ENCODE measurements at regions not wholly inside any gene's neighbourhood (a gene's known extent, or its start where the extent isn't known, plus 50 kb on each side); places are given as distances from the start of the nearest gene placed in this dataset.

DNA sequence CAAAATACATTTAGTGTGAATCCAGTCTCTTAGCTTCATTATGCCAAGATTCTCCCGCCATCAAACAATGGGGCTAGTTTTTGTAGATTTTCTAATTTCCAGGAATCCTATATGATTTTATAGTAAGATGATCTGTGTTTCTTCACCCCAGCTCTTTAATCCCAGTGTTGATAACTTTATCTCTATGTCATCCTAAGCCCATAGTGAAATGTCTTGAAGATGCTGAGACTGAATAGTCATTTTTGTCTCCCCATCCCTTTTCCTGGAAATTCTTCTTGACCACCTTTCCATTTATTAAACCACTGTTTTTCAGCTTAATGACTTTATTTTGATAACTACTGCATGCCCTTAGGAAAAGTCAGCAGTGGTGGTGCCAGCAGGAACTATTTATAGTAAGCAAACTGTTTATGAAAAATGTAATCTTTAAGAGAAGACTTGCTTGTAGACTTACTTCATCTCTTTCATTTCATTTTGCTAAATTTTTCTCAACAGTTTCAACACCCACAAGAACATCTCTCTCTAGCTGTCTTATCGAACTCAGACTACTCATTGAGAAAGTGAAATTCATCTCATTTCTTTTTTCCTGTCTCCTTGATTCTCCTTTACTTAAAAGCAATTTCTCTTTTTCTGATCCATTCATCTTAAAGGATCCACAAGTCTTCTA lies 116.6 kb downstream of the NTMT2 start:
- Histone ChIP-seq H3K4me3 (ENCODE audit: low read depth, low read length) (no peak overlapping the region), H3K27me3 (ENCODE audit: control insufficient read depth, insufficient read depth, low read length) (no peaks in the 10 kb centered on the region), H3K36me3 (ENCODE audit: control insufficient read depth, insufficient read depth, low read length) (no peaks in the 10 kb centered on the region)
- TF ChIP-seq, protein P1, sequence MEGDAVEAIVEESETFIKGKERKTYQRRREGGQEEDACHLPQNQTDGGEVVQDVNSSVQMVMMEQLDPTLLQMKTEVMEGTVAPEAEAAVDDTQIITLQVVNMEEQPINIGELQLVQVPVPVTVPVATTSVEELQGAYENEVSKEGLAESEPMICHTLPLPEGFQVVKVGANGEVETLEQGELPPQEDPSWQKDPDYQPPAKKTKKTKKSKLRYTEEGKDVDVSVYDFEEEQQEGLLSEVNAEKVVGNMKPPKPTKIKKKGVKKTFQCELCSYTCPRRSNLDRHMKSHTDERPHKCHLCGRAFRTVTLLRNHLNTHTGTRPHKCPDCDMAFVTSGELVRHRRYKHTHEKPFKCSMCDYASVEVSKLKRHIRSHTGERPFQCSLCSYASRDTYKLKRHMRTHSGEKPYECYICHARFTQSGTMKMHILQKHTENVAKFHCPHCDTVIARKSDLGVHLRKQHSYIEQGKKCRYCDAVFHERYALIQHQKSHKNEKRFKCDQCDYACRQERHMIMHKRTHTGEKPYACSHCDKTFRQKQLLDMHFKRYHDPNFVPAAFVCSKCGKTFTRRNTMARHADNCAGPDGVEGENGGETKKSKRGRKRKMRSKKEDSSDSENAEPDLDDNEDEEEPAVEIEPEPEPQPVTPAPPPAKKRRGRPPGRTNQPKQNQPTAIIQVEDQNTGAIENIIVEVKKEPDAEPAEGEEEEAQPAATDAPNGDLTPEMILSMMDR (IDR thresholded peaks at IDR 0.05; ENCODE audit: insufficient read depth, low read length, poor library complexity, severe bottlenecking): no peak
- no peak for DNase-seq (ENCODE audit: low read depth)

DNA sequence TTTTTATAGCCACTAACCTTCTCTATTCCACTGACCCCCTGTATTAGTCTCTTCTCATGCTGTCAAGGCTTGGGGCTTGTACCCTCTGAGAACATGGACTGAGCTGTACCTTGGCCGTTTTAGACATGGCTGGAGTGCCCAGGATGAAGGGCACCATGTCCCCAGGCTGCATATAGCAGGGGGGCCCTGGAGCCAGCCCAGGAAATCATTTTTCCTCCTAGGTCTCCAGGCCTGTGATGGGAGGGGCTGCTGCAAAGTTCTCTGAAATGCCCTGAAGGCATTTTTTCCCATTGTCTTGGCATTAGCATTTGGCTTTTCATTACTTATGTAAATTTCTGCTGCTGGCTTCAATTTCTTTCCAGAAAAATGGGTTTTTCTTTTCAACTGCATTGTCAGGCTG lies 119.5 kb downstream of the NTMT2 start:
- DNase-seq (ENCODE audit: low read depth): no peak
- H3K36me3 ChIP-seq (ENCODE audit: control insufficient read depth, insufficient read depth, low read length): no peaks in the 10 kb centered on the region
- no peaks in the 10 kb centered on the region for H3K27me3 ChIP-seq (ENCODE audit: control insufficient read depth, insufficient read depth, low read length)
- H3K4me3 ChIP-seq (ENCODE audit: low read depth, low read length): no peak overlapping the region
- TF ChIP-seq, protein P1 (IDR thresholded peaks at IDR 0.05; ENCODE audit: insufficient read depth, low read length, poor library complexity, severe bottlenecking): no peak

DNA sequence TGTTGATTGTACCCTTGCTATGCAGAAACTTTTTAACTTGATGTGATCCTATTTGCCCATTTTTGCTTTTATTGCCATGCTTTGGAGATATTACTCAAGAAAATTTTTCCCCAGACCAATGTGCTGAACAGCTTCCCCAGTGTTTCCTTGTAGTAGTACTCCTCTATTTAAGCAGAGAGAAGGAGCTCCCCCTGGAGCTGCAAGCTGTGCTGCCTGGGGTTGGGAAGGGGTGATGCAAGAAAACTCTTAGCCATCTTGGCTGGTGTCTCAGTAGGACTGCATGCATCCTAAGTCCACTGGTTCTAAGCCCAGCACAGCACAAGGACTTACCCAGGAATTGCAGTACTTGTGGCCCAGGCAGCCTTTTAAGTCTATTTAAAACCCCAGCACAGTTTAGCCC lies 121.6 kb downstream of the NTMT2 start:
- DNase-seq (ENCODE audit: low read depth): no peak
- H3K27me3 ChIP-seq (ENCODE audit: control insufficient read depth, insufficient read depth, low read length): no peaks in the 10 kb centered on the region

DNA sequence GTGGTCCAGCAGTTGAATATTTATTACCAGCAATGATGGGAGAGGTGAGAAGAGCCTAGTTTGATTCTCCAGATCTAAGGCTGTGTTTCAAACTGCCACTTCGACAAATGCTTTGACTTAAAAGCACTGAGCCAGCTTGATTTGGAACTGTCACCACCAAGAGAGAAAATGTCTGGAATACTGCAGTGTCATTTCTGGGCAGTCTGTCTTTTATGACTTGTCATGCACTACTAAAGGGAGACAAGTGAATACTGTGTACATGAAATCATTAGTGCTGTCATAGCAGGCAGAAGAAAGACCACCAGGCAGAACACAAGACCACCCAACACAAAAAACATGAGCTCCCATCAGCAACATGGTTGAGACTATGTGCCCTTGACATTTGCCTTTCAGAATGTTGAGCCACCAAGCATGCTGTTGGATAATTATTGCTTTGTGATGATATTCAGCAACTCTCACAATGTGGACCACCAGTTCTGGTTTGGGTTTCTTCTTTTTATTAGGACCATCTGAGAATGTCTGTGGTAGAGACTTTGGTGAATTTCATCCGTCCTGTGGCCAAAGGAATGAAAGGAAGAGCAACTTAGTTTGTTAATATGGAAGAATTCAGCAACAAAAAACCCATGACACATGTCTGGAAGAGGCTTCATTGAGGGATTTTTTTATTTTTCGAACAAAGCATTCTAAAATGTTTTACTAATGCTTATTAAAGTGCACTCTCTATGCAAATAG lies 125.8 kb downstream of the NTMT2 start:
- Histone ChIP-seq H3K36me3 (ENCODE audit: control insufficient read depth, insufficient read depth, low read length) (no peaks in the 10 kb centered on the region), H3K4me3 (ENCODE audit: low read depth, low read length) (no peak overlapping the region), H3K27me3 (ENCODE audit: control insufficient read depth, insufficient read depth, low read length) (no peaks in the 10 kb centered on the region)
- no peak for DNase-seq (ENCODE audit: low read depth)
- TF ChIP-seq, protein P1 (IDR thresholded peaks at IDR 0.05; ENCODE audit: insufficient read depth, low read length, poor library complexity, severe bottlenecking): no peak

More for the DNA sequence above, 121.6 kb downstream of the NTMT2 start:
- Histone ChIP-seq H3K36me3 (ENCODE audit: control insufficient read depth, insufficient read depth, low read length) (no peaks in the 10 kb centered on the region), H3K4me3 (ENCODE audit: low read depth, low read length) (no peak overlapping the region)
- TF ChIP-seq, protein P1 (IDR thresholded peaks at IDR 0.05; ENCODE audit: insufficient read depth, low read length, poor library complexity, severe bottlenecking): no peak

DNA sequence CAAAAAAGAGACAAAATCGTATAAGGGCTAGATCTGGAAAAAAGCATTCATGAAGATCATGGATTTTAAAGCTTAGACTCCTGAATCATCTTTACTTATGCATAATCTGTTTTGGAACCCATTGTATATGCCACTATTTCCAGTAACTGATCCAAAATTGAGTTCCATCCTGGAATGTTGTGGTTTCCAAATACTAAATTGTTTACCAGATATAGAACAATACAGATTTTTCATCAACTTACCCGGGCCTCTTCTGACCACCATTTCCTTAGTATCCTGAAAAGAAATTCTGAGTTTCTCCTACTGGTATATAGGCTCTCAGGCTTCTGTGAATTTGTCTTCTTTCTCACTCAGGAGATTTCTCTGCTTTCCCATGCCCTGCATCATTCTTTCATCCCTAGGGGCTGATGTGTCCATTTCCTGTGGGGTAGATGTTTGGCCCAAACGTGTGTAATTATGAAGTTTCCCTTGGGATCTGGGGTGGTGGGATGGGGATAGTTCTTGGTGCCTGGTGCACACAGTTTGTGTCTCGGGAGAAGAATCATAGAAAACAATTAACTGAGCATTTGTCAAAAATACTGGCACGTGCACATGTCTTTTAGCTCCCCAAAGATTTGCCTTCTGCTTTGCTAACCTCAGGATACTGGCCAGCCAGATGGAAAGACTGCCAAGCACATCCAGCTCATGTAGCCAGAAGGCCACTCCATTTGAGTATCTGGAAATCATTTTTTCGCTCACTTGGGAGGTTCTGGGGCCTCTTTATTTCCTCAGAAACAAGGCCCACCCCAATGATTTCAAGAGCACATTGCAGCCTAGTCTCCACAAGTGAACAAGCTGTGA lies 127.8 kb downstream of the NTMT2 start:
- H3K36me3 ChIP-seq (ENCODE audit: control insufficient read depth, insufficient read depth, low read length): no peaks in the 10 kb centered on the region
- TF ChIP-seq, protein P1 (IDR thresholded peaks at IDR 0.05; ENCODE audit: insufficient read depth, low read length, poor library complexity, severe bottlenecking): no peak
- DNase-seq (ENCODE audit: low read depth): no peak
- H3K4me3 ChIP-seq (ENCODE audit: low read depth, low read length): no peak overlapping the region
- H3K27me3 ChIP-seq (ENCODE audit: control insufficient read depth, insufficient read depth, low read length): no peaks in the 10 kb centered on the region
